ENCODE measurements at regions not wholly inside any gene's neighbourhood (a gene's known extent, or its start where the extent isn't known, plus 50 kb on each side); places are given as distances from the start of the nearest gene placed in this dataset.
"Not testable (repeated sequence)": the region's sequence is repeated elsewhere in the genome, so short reads cannot be mapped to it uniquely, and the experiment has no call there.

DNA sequence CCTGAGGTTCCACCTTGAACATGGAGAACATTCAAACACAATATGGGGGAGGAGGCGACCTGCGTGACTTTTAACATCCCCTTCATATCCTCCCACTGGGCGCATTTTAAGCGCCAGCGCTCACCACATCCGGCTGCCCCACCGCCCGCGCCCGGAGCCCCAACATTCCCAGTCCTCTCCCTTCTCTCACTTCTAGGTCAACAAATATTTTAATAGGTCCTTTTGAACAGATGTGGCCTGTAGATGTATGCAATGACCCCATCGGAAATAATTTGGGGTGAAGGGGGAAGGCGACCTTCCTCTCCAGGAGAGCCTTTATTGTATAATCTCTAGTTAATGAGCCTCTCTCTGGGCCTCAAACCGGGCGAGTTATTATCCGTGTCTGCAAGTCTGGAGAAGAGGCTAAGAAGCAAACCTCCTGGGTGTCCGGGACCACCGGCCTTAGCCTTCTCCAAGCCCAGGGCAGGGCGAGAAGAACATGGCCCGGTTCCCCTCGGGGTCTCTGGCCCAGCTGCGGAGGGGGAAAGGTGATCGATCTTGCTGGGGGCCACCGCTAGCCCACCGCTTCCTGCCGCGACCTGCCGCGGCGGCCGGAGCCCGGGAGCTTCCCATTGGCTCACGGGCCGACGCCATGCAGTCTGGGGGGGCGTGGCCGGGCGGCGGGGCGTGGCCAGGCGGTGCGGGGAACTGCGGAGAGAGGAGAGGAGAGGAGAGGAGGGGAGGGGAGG lies 83.2 kb upstream of the HMGA2 start:
- Mint-ChIP-seq H3K36me3 (ENCODE audit: low read depth) (no peaks in the 10 kb centered on the region), H3K4me1 (ENCODE audit: low read depth) (peaks cover 15% of the 10 kb centered on the region), H3K4me3 (peak overlapping the region; percentile 63), H3K9me3 (no peaks in the 10 kb centered on the region), H3K27me3 (peaks cover 45% of the 10 kb centered on the region), H3K27ac (no peak overlapping the region)
- peak; percentile 82 for DNase-seq

DNA sequence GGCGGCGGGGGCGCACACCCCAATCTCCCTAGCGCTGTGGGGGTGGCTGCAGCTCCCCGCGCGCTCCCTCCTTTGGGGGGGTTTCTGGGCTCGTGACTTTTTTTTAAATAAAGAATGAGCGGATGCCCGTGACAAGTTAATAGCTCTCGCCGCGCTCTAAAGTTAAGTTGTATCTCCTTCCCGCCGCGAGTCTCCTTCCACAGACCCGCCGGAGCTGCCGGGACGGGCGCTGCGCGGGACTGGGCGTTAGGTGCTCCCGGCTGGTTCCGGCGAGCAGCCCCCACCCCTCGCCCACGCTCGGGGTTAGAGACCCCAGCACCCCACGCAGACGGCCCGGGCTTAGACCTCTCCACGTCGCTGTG lies 82.6 kb upstream of the HMGA2 start:
- Mint-ChIP-seq H3K9me3 (no peaks in the 10 kb centered on the region), H3K4me1 (ENCODE audit: low read depth) (peaks cover 15% of the 10 kb centered on the region), H3K27ac (no peak overlapping the region), H3K36me3 (ENCODE audit: low read depth) (no peaks in the 10 kb centered on the region), H3K27me3 (peaks cover 45% of the 10 kb centered on the region), H3K4me3 (peak overlapping the region; percentile 70)
- peak; percentile 46 for DNase-seq

- peak; percentile 42 for DNase-seq
- Mint-ChIP-seq H3K9me3 (no peaks in the 10 kb centered on the region), H3K4me3 (peak overlapping the region; percentile 70), H3K4me1 (ENCODE audit: low read depth) (peaks cover 15% of the 10 kb centered on the region), H3K27me3 (peaks cover 47% of the 10 kb centered on the region), H3K36me3 (ENCODE audit: low read depth) (no peaks in the 10 kb centered on the region), H3K27ac (no peak overlapping the region)
Measured at GRCh38 chr12:65742018-65743010, 82.0 kb upstream of the HMGA2 start.

DNA sequence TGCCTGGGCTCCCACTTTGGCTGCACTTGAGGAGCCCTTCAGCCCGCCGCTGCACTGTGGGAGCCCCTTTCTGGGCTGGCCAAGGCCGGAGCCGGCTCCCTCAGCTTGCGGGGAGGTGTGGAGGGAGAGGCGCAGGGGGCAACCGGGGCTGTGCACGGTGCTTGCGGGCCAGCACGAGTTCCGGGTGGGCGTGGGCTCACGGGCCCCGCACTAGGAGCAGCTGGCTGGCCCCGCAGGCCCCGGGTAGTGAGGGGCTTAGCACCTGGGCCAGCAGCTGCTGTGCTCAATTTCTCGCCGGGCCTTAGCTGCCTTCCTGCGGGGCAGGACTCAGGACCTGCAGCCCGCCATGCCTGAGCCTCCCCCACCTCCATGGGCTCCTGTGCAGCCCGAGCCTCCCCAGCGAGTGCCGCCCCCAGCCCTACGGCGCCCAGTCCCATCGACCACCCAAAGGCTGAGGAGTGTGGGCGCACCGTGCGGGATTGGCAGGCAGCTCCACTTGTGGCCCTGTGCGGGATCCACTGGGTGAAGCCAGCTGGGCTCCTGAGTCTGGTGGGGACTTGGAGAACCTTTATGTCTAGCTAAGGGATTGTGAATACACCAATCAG lies 79.9 kb upstream of the HMGA2 start:
- DNase-seq; H3K27ac Mint-ChIP-seq; H3K36me3 Mint-ChIP-seq (ENCODE audit: low read depth); H3K4me3 Mint-ChIP-seq; H3K9me3 Mint-ChIP-seq: not testable (repeated sequence)
- Mint-ChIP-seq H3K27me3 (peaks cover 52% of the 10 kb centered on the region), H3K4me1 (ENCODE audit: low read depth) (peaks cover 15% of the 10 kb centered on the region)

DNA sequence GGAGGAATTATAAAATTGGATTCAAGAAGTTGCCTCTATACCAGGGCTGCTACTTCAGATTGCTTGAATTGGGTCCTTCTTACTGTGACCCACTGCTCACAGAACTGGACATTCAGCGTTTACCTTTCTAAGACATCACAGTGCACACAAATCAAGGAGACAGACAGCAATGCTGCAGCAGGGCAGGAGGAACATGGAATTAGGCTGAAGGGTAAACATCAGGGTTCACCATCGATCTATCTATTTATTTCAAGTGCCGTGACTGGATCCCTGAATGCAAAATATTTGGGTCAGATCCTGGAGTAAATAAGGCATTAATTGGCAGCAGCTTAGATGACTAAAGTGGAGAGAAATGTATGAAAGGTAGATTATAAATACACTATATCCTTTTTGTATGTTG lies 76.9 kb upstream of the HMGA2 start:
- Mint-ChIP-seq H3K4me1 (ENCODE audit: low read depth) (no peaks in the 10 kb centered on the region), H3K36me3 (ENCODE audit: low read depth) (no peaks in the 10 kb centered on the region), H3K4me3 (no peak overlapping the region), H3K27me3 (peaks cover 38% of the 10 kb centered on the region), H3K9me3 (peaks cover 2% of the 10 kb centered on the region), H3K27ac (no peak overlapping the region)
- no peak for DNase-seq

GRCh38 chr12:65748332-65748731 lies 76.0 kb upstream of the HMGA2 start:
- H3K27me3 Mint-ChIP-seq, result peaks cover 30% of the 10 kb centered on the region
- no peak for DNase-seq
- H3K27ac Mint-ChIP-seq, result no peak overlapping the region
- H3K4me1 Mint-ChIP-seq (ENCODE audit: low read depth), result no peaks in the 10 kb centered on the region
- H3K36me3 Mint-ChIP-seq (ENCODE audit: low read depth), result no peaks in the 10 kb centered on the region
- peaks cover 2% of the 10 kb centered on the region for H3K9me3 Mint-ChIP-seq
- no peak overlapping the region for H3K4me3 Mint-ChIP-seq

GRCh38 chr12:65754290-65754689 lies 70.0 kb upstream of the HMGA2 start:
- Mint-ChIP-seq H3K27ac (no peak overlapping the region), H3K4me1 (ENCODE audit: low read depth) (peaks cover 15% of the 10 kb centered on the region), H3K9me3 (no peaks in the 10 kb centered on the region), H3K36me3 (ENCODE audit: low read depth) (no peaks in the 10 kb centered on the region), H3K4me3 (no peak overlapping the region), H3K27me3 (peaks cover 29% of the 10 kb centered on the region)
- no peak for DNase-seq

- peaks cover 15% of the 10 kb centered on the region for H3K4me1 Mint-ChIP-seq (ENCODE audit: low read depth)
- no peak for DNase-seq
- no peak overlapping the region for H3K27ac Mint-ChIP-seq
- peaks cover 31% of the 10 kb centered on the region for H3K27me3 Mint-ChIP-seq
- no peaks in the 10 kb centered on the region for H3K9me3 Mint-ChIP-seq
- no peak overlapping the region for H3K4me3 Mint-ChIP-seq
- H3K36me3 Mint-ChIP-seq (ENCODE audit: low read depth), result no peaks in the 10 kb centered on the region
Measured at GRCh38 chr12:65754744-65755595, 69.3 kb upstream of the HMGA2 start.

GRCh38 chr12:65755596-65755978 lies 68.7 kb upstream of the HMGA2 start:
- no peak overlapping the region for H3K27ac Mint-ChIP-seq
- H3K9me3 Mint-ChIP-seq, result no peaks in the 10 kb centered on the region
- H3K4me3 Mint-ChIP-seq, result no peak overlapping the region
- DNase-seq, result no peak
- peaks cover 15% of the 10 kb centered on the region for H3K4me1 Mint-ChIP-seq (ENCODE audit: low read depth)
- H3K36me3 Mint-ChIP-seq (ENCODE audit: low read depth), result no peaks in the 10 kb centered on the region
- peaks cover 30% of the 10 kb centered on the region for H3K27me3 Mint-ChIP-seq

DNA sequence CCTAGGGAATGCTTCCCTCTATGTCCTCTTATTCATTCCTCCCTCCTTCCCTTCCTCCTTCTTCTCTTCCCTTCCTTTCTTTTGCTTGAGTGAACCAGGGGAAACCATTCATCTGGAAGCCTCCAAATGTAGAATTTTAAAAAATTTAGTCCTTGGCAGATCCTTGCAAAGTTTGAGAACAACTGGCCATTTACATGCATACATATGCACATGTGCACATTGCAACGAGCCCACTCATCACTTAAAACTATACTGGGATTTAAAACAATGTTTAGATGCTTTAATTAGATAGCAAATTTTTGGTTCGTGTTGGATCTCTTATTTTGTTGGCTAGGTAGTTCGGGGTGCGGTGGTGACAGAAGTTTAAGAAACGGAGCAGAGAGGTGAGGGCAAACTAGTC lies 68.0 kb upstream of the HMGA2 start:
- H3K27ac Mint-ChIP-seq, result no peak overlapping the region
- DNase-seq, result no peak
- H3K4me1 Mint-ChIP-seq (ENCODE audit: low read depth), result peaks cover 15% of the 10 kb centered on the region
- H3K36me3 Mint-ChIP-seq (ENCODE audit: low read depth), result no peaks in the 10 kb centered on the region
- H3K27me3 Mint-ChIP-seq, result peaks cover 30% of the 10 kb centered on the region
- H3K4me3 Mint-ChIP-seq, result no peak overlapping the region
- H3K9me3 Mint-ChIP-seq, result no peaks in the 10 kb centered on the region

DNA sequence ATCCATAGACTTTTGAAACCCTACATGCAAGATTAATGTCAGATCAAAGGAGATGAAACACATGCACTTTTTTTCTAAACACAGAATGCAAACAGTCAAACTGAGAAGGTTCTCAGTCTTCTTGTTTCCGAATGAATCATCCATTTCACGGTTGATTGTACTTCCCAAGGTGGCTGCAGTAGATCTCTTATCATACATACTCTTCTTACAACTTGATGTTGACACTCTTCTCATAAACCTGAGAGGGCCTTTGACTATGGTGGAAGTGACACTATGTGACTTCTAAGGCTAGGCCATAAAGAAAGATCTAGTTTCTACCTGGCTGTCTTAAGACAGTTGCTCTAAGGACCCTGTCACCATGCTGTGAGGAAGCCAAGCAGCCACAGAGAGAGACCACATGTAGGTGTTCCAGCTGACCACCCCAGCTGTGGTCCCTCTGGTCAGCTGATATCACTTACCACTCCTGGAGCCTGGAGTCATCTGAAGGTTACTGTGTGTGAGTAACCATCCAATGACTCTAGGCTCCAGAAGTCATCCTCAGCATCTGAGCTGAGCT lies 67.2 kb upstream of the HMGA2 start:
- Mint-ChIP-seq H3K36me3 (ENCODE audit: low read depth) (no peaks in the 10 kb centered on the region), H3K4me1 (ENCODE audit: low read depth) (peaks cover 15% of the 10 kb centered on the region), H3K4me3 (no peak overlapping the region), H3K27ac (peak overlapping the region; percentile 90), H3K9me3 (no peaks in the 10 kb centered on the region), H3K27me3 (peaks cover 30% of the 10 kb centered on the region)
- no peak for DNase-seq

GRCh38 chr12:65758401-65758800 lies 65.9 kb upstream of the HMGA2 start:
- no peak overlapping the region for H3K27ac Mint-ChIP-seq
- H3K4me1 Mint-ChIP-seq (ENCODE audit: low read depth), result peaks cover 15% of the 10 kb centered on the region
- no peaks in the 10 kb centered on the region for H3K36me3 Mint-ChIP-seq (ENCODE audit: low read depth)

GRCh38 chr12:65759735-65760134 lies 64.5 kb upstream of the HMGA2 start:
- DNase-seq, result no peak
- Mint-ChIP-seq H3K4me3 (no peak overlapping the region), H3K36me3 (ENCODE audit: low read depth) (no peaks in the 10 kb centered on the region), H3K9me3 (no peaks in the 10 kb centered on the region), H3K4me1 (ENCODE audit: low read depth) (peaks cover 15% of the 10 kb centered on the region), H3K27ac (no peak overlapping the region), H3K27me3 (peaks cover 21% of the 10 kb centered on the region)

More at GRCh38 chr12:65758401-65758800, 65.9 kb upstream of the HMGA2 start:
- DNase-seq, result no peak
- Mint-ChIP-seq H3K9me3 (no peaks in the 10 kb centered on the region), H3K4me3 (no peak overlapping the region), H3K27me3 (peaks cover 30% of the 10 kb centered on the region)

- no peaks in the 10 kb centered on the region for H3K36me3 Mint-ChIP-seq (ENCODE audit: low read depth)
- H3K27me3 Mint-ChIP-seq, result peaks cover 14% of the 10 kb centered on the region
- H3K27ac Mint-ChIP-seq, result no peak overlapping the region
- H3K9me3 Mint-ChIP-seq, result no peaks in the 10 kb centered on the region
- peaks cover 16% of the 10 kb centered on the region for H3K4me1 Mint-ChIP-seq (ENCODE audit: low read depth)
- DNase-seq, result no peak
- no peak overlapping the region for H3K4me3 Mint-ChIP-seq
Measured at GRCh38 chr12:65761301-65761700, 63.0 kb upstream of the HMGA2 start.
